Stimulated activated CD8-positive, alpha-beta memory T cell treated with anti-CD3 and anti-CD28 coated beads, Interleukin-4, amount 100 ng/mL, for 4 hours (primary cell): ENCODE measurements at regions not wholly inside any gene's neighbourhood (a gene's known extent, or its start where the extent isn't known, plus 50 kb on each side); places are given as distances from the start of the nearest gene placed in this dataset.
"Not testable (repeated sequence)": the region's sequence is repeated elsewhere in the genome, so short reads cannot be mapped to it uniquely, and the experiment has no call there.

ENCODE experiments used
- DNase-seq, 2 donors: peaks; one replicate each; pipeline ENCODE4 v3.0.0-alpha.2; 2020; ENCODE audit warnings: low read depth in 2 of 2, low spot score in 1 of 2

GRCh38 chr21:17197996-17198395 lies 314.8 kb upstream of the CXADR start:
- DNase-seq: no peak

GRCh38 chr21:17200250-17200649 lies 312.6 kb upstream of the CXADR start:
- DNase-seq: no peak

- no peak for DNase-seq
Measured at GRCh38 chr21:17201741-17202260, 311.0 kb upstream of the CXADR start.

GRCh38 chr21:17214801-17215200 lies 298.0 kb upstream of the CXADR start:
- no peak for DNase-seq

GRCh38 chr21:17219050-17219449 lies 293.8 kb upstream of the CXADR start:
- DNase-seq: not testable (repeated sequence)

- DNase-seq: no peak
Measured at GRCh38 chr21:17231124-17231523, 281.7 kb upstream of the CXADR start.

- no peak for DNase-seq
Measured at GRCh38 chr21:17231771-17232170, 281.1 kb upstream of the CXADR start.

GRCh38 chr21:17238468-17238867 lies 274.4 kb upstream of the CXADR start:
- DNase-seq: no peak

GRCh38 chr21:17250778-17251241 lies 262.0 kb upstream of the CXADR start:
- no peak for DNase-seq

GRCh38 chr21:17257784-17258183 lies 255.1 kb upstream of the CXADR start:
- no peak for DNase-seq

GRCh38 chr21:17264182-17264581 lies 248.7 kb upstream of the CXADR start:
- DNase-seq: no peak

- DNase-seq: no peak
Measured at GRCh38 chr21:17269760-17270159, 243.1 kb upstream of the CXADR start.

GRCh38 chr21:17270229-17270628 lies 242.6 kb upstream of the CXADR start:
- DNase-seq: no peak

GRCh38 chr21:17279663-17280062 lies 233.2 kb upstream of the CXADR start:
- DNase-seq: no peak

GRCh38 chr21:17293016-17293562 lies 219.8 kb upstream of the CXADR start:
- not testable (repeated sequence) for DNase-seq

GRCh38 chr21:17295997-17296396 lies 216.8 kb upstream of the CXADR start:
- no peak for DNase-seq

- not testable (repeated sequence) for DNase-seq
Measured at GRCh38 chr21:17299576-17299975, 213.3 kb upstream of the CXADR start.

GRCh38 chr21:17327715-17328114 lies 185.1 kb upstream of the CXADR start:
- DNase-seq: not testable (repeated sequence)

- no peak for DNase-seq
Measured at GRCh38 chr21:17334484-17334883, 178.4 kb upstream of the CXADR start.

- DNase-seq: no peak
Measured at GRCh38 chr21:17340081-17340480, 172.8 kb upstream of the CXADR start.

- DNase-seq: no peak
Measured at GRCh38 chr21:17343055-17343454, 169.8 kb upstream of the CXADR start.

GRCh38 chr21:17348357-17348756 lies 164.5 kb upstream of the CXADR start:
- DNase-seq: no peak

- DNase-seq: no peak
Measured at GRCh38 chr21:17348849-17349248, 164.0 kb upstream of the CXADR start.
